CMK (cell line): ENCODE measurements at regions not wholly inside any gene's neighbourhood (a gene's known extent, or its start where the extent isn't known, plus 50 kb on each side); places are given as distances from the start of the nearest gene placed in this dataset.

Experiments used
- DNase-seq: peaks from one replicate; pipeline ENCODE4 v3.0.0-alpha.2; 2010; ENCODE audit warnings: low read depth

DNA sequence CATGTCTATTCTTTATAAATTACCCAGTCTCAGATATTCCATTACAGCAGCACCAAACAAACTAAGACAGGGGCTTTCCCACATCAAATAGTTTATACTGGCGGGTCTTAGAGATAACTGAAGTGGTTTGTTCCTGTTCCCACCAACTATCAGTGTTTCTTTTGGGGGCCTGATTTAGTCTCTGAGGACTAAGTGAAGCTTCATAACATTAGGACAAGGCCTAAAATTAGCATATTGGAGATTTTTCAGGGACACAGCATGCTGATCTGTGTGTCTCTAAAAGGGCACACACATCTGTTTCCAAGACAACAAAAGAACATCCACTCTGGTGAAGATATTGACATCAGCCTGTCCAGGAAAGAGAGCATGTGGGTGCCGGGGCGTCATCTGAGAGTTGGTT lies 72.6 kb upstream of the SEMA6D start:
- no peak for DNase-seq

DNA sequence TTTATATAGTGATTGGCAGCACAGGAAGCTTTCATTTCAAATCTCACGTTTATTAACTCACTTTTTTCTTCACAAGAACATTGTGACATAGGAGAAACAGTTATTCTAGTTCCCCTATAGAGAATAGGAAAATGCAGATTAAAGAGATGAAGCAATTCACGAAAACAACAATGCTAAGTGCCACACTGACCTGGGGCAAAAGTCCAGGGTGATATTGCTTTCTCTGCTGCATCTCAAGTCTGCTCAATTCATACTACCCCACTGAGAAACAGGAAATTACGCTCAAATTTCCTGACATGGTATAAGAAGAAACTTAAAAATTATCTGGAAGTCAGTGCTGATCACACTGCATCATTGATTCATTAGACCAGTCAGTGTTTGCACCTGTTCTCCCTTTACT lies 66.7 kb upstream of the SEMA6D start:
- no peak for DNase-seq

DNA sequence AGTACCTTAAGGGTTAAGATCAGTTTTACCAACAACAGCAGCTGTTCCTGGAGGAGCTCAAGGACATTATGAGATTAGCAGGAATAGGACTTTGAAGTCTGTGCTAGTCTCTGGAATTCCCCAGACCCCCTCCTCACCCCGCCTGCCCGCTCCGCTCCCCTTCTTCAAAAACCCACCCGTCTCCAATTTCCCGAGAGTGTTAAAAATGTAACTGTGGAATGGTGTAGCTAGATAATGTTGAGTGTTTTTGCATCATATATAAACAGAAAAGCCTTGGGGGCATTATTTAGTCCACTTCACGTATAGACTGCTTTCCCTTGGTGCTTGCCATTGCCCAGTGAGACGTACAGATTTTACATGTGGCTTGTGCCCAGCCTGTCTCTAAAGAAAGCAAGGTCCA lies 65.0 kb upstream of the SEMA6D start:
- DNase-seq: no peak

GRCh38 chr15:47652844-47653243 lies 64.5 kb upstream of the SEMA6D start:
- no peak for DNase-seq

DNA sequence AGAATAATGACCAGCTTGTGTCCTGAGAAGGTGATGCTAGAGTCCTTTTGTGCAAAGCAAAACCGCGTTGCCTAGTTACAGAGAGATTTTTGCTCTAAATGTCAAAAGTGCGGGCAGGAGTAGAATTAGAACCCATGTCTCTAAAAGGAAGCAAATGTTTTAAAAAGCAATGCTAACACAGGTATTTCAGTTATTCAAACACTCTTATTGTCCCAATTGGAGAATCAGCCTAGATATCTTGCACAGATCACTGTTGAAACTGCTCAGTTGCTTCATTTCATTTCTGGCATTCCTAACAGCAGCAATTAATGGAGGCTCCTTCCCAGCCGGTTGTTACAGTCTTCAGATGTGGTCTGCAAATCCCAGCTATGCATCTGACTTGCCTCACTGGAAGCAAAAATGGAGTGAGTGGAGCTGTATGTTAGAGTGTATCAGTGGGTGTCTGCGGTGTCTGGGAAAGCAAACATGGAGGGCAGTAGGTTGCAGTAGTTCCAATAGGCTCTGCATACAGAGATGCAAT lies 55.6 kb upstream of the SEMA6D start:
- DNase-seq: no peak

GRCh38 chr15:47663101-47663500 lies 54.2 kb upstream of the SEMA6D start:
- no peak for DNase-seq
